GM23338 (cell line): ENCODE measurements at regions not wholly inside any gene's neighbourhood (a gene's known extent, or its start where the extent isn't known, plus 50 kb on each side); places are given as distances from the start of the nearest gene placed in this dataset.

ENCODE experiments used
- ATAC-seq: fragments of 200-7000 bp; cut with Tn5 transposase; 3 replicates; pipeline ENCODE4 v1.9.1; 2020
- DNase-seq: peaks from one replicate; pipeline ENCODE4 v3.0.0-alpha.2; 2015; ENCODE audit warnings: low spot score
- H2AFZ ChIP-seq: fragments of 200-600 bp; sonication (generic); 2 replicates; pipeline ENCODE4 v1.8.0; 2016; ENCODE audit warnings: antibody characterized with exemption, mild to moderate bottlenecking, moderate library complexity
- H3F3A ChIP-seq: fragments of 200-600 bp; sonication (generic); replicated peaks from 2 replicates; pipeline ENCODE4 v1.8.0; 2017; ENCODE audit warnings: antibody characterized with exemption, mixed run types, low read depth
- H3K27ac ChIP-seq: fragments of 200-600 bp; sonication (generic); 2 replicates; pipeline ENCODE4 v1.6.1; 2016; ENCODE audit warnings: low read depth
- H3K27me3 ChIP-seq: fragments of 200-600 bp; sonication (generic); 2 replicates; pipeline ENCODE4 v1.8.0; 2016; ENCODE audit warnings: mild to moderate bottlenecking, mixed run types, moderate library complexity; ENCODE audit not compliant: insufficient read depth
- H3K36me3 ChIP-seq: fragments of 200-600 bp; sonication (generic); 2 replicates; pipeline ENCODE4 v1.8.0; 2016; ENCODE audit warnings: mild to moderate bottlenecking; ENCODE audit not compliant: insufficient read depth
- H3K4me1 ChIP-seq: fragments of 200-600 bp; sonication (generic); 2 replicates; pipeline ENCODE4 v1.8.0; 2016; ENCODE audit warnings: mild to moderate bottlenecking, moderate library complexity; ENCODE audit not compliant: insufficient read depth
- H3K4me2 ChIP-seq: fragments of 200-600 bp; sonication (generic); 2 replicates; pipeline ENCODE4 v1.7.1; 2017; ENCODE audit warnings: mixed run types
- H3K4me3 ChIP-seq: fragments of 200-600 bp; sonication (generic); 2 replicates; pipeline ENCODE4 v1.6.1; 2016; ENCODE audit warnings: mixed run types
- H3K79me2 ChIP-seq: fragments of 200-600 bp; sonication (generic); replicated peaks from 2 replicates; pipeline ENCODE4 v1.8.0; 2017; ENCODE audit warnings: mild to moderate bottlenecking; ENCODE audit not compliant: insufficient read depth
- H3K9me2 ChIP-seq: fragments of 200-600 bp; sonication (generic); 2 replicates; pipeline ENCODE4 v1.8.0; 2017; ENCODE audit not compliant: insufficient read depth
- H4K20me1 ChIP-seq: fragments of 200-600 bp; sonication (generic); replicated peaks from 2 replicates; pipeline ENCODE4 v1.8.0; 2017; ENCODE audit warnings: mild to moderate bottlenecking; ENCODE audit not compliant: insufficient read depth
- H3K27ac Mint-ChIP-seq: 2 replicates; pipeline ENCODE4 v1.8.0; 2020; ENCODE audit warnings: inconsistent platforms, mild to moderate bottlenecking, moderate library complexity, mixed read lengths
- H3K27me3 Mint-ChIP-seq: 3 replicates; pipeline ENCODE4 v1.8.0; 2022; ENCODE audit warnings: low read depth, mild to moderate bottlenecking, moderate library complexity, mixed read lengths, inconsistent platforms; ENCODE audit not compliant: insufficient read depth, poor library complexity
- H3K36me3 Mint-ChIP-seq: 3 replicates; pipeline ENCODE4 v1.8.0; 2021; ENCODE audit warnings: low read depth, mild to moderate bottlenecking, inconsistent platforms, moderate library complexity, mixed read lengths
- H3K4me1 Mint-ChIP-seq: 3 replicates; pipeline ENCODE4 v1.8.0; 2020; ENCODE audit warnings: mild to moderate bottlenecking, inconsistent platforms, mixed read lengths
- H3K4me3 Mint-ChIP-seq: 3 replicates; pipeline ENCODE4 v1.8.0; 2021; ENCODE audit warnings: moderate library complexity, mild to moderate bottlenecking, inconsistent platforms, mixed read lengths
- H3K9me3 Mint-ChIP-seq: 3 replicates; pipeline ENCODE4 v1.8.0; 2020; ENCODE audit warnings: moderate library complexity, mild to moderate bottlenecking, inconsistent platforms, mixed read lengths
- ETS1 ChIP-seq: IDR thresholded peaks from 2 replicates; pipeline ENCODE4 v1.6.1; 2016; ENCODE audit warnings: antibody characterized with exemption
- EZH2phosphoT487 ChIP-seq: fragments of 200-600 bp; sonication (generic); IDR thresholded peaks from one replicate; pipeline ENCODE4 v1.8.1; 2018; ENCODE audit warnings: antibody characterized with exemption; ENCODE audit not compliant: unreplicated experiment
- JUNB ChIP-seq: IDR thresholded peaks from one replicate; pipeline ENCODE4 v1.6.1; 2016; ENCODE audit warnings: antibody characterized with exemption; ENCODE audit not compliant: unreplicated experiment
- NANOG ChIP-seq: IDR thresholded peaks from 2 replicates; pipeline ENCODE4 v1.6.1; 2016; ENCODE audit warnings: antibody characterized with exemption, borderline replicate concordance
- POLR2AphosphoS5 ChIP-seq: IDR thresholded peaks from 2 replicates; pipeline ENCODE4 v1.6.1; 2016; ENCODE audit warnings: antibody characterized with exemption, low read depth
- ZNF114 ChIP-seq: fragments of 250-450 bp; sonication (Bioruptor Pico); IDR thresholded peaks from 2 replicates; pipeline ENCODE4 v1.5.0; 2020; ENCODE audit warnings: mild to moderate bottlenecking, moderate library complexity
- ZNF331 ChIP-seq: fragments of 250-450 bp; sonication (Bioruptor Pico); IDR thresholded peaks from 2 replicates; pipeline ENCODE4 v1.5.0; 2020; ENCODE audit warnings: low read depth, mild to moderate bottlenecking, moderate library complexity
- ZNF462 ChIP-seq: fragments of 250-450 bp; sonication (Bioruptor Pico); IDR thresholded peaks from 2 replicates; pipeline ENCODE4 v1.5.0; 2020; ENCODE audit warnings: mild to moderate bottlenecking, moderate library complexity
- TF ChIP-seq, protein P1 (sequence below): IDR thresholded peaks from one replicate; pipeline ENCODE4 v1.6.1; 2018; ENCODE audit warnings: antibody characterized with exemption; ENCODE audit not compliant: unreplicated experiment

GRCh38 chr3:154981664-154982063 is 98.5 kb upstream of the MME start:
- H3K4me3 ChIP-seq: no peak overlapping the region
- Mint-ChIP-seq H3K9me3 (no peaks in the 10 kb centered on the region), H3K36me3 (no peaks in the 10 kb centered on the region), H3K4me3 (no peak overlapping the region), H3K27ac (no peak overlapping the region), H3K4me1 (no peaks in the 10 kb centered on the region), H3K27me3 (no peaks in the 10 kb centered on the region)
- H3K36me3 ChIP-seq: no peaks in the 10 kb centered on the region
- H3K4me1 ChIP-seq: no peaks in the 10 kb centered on the region
- no peak for ATAC-seq
- TF ChIP-seq, protein P1, sequence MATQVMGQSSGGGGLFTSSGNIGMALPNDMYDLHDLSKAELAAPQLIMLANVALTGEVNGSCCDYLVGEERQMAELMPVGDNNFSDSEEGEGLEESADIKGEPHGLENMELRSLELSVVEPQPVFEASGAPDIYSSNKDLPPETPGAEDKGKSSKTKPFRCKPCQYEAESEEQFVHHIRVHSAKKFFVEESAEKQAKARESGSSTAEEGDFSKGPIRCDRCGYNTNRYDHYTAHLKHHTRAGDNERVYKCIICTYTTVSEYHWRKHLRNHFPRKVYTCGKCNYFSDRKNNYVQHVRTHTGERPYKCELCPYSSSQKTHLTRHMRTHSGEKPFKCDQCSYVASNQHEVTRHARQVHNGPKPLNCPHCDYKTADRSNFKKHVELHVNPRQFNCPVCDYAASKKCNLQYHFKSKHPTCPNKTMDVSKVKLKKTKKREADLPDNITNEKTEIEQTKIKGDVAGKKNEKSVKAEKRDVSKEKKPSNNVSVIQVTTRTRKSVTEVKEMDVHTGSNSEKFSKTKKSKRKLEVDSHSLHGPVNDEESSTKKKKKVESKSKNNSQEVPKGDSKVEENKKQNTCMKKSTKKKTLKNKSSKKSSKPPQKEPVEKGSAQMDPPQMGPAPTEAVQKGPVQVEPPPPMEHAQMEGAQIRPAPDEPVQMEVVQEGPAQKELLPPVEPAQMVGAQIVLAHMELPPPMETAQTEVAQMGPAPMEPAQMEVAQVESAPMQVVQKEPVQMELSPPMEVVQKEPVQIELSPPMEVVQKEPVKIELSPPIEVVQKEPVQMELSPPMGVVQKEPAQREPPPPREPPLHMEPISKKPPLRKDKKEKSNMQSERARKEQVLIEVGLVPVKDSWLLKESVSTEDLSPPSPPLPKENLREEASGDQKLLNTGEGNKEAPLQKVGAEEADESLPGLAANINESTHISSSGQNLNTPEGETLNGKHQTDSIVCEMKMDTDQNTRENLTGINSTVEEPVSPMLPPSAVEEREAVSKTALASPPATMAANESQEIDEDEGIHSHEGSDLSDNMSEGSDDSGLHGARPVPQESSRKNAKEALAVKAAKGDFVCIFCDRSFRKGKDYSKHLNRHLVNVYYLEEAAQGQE: no peak
- TF ChIP-seq ZNF114: no peak
- no peak for TF ChIP-seq ETS1
- no peak for TF ChIP-seq ZNF462 (CRISPR knock-in tag)
- TF ChIP-seq NANOG: no peak
- TF ChIP-seq JUNB: no peak
- TF ChIP-seq POLR2AphosphoS5: no peak
- no peak for TF ChIP-seq ZNF331
- TF ChIP-seq EZH2phosphoT487: no peak
- no peaks in the 10 kb centered on the region for H3K27me3 ChIP-seq
- no peaks in the 10 kb centered on the region for H3F3A ChIP-seq
- H3K27ac ChIP-seq: no peak overlapping the region
- no peaks in the 10 kb centered on the region for H4K20me1 ChIP-seq
- H3K9me2 ChIP-seq: no peaks in the 10 kb centered on the region
- H2AFZ ChIP-seq: no peak overlapping the region
- H3K4me2 ChIP-seq: no peak overlapping the region
- no peaks in the 10 kb centered on the region for H3K79me2 ChIP-seq
- DNase-seq: no peak
